MM.1S (cell line): ENCODE measurements at regions not wholly inside any gene's neighbourhood (a gene's known extent, or its start where the extent isn't known, plus 50 kb on each side); places are given as distances from the start of the nearest gene placed in this dataset.

ENCODE experiments used
- EZH2 ChIP-seq: fragments of 300-600 bp; sonication (generic); optimal IDR thresholded peaks from 2 replicates; pipeline ENCODE3; 2017; ENCODE audit warnings: low read depth, mild to moderate bottlenecking, antibody characterized with exemption, low read length, mixed read lengths
- EZH2phosphoT487 ChIP-seq: fragments of 300-600 bp; sonication (generic); IDR thresholded peaks from 2 replicates; pipeline ENCODE4 v1.6.1; 2018; ENCODE audit warnings: antibody characterized with exemption, low read length
- TF ChIP-seq, protein P1 (sequence below): fragments of 300-600 bp; sonication (generic); IDR thresholded peaks from 2 replicates; pipeline ENCODE4 v1.5.1; 2016; ENCODE audit warnings: antibody characterized with exemption, low read length, mixed read lengths

DNA sequence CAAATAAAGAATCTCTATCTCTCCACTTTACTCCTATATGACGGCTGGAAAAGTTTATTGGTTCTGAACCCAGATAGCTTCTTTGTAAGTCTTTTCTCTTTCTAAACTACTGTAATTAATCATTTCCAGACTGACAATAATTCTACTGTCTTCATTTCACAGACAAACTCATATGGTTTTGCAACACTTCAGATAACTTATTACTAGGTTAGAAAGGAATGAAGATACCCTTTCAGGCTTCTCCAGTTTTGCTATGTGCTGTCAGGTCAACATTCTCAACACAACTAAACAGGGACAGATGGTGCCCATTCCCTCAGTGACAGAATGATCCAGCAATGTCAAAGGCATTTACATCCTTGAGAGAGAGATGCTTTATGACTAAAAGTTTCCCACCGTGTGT, 198.5 kb upstream of the ITGA4 start:
- TF ChIP-seq, protein P1, sequence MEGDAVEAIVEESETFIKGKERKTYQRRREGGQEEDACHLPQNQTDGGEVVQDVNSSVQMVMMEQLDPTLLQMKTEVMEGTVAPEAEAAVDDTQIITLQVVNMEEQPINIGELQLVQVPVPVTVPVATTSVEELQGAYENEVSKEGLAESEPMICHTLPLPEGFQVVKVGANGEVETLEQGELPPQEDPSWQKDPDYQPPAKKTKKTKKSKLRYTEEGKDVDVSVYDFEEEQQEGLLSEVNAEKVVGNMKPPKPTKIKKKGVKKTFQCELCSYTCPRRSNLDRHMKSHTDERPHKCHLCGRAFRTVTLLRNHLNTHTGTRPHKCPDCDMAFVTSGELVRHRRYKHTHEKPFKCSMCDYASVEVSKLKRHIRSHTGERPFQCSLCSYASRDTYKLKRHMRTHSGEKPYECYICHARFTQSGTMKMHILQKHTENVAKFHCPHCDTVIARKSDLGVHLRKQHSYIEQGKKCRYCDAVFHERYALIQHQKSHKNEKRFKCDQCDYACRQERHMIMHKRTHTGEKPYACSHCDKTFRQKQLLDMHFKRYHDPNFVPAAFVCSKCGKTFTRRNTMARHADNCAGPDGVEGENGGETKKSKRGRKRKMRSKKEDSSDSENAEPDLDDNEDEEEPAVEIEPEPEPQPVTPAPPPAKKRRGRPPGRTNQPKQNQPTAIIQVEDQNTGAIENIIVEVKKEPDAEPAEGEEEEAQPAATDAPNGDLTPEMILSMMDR: no peak
- TF ChIP-seq EZH2phosphoT487 (no peak), EZH2 (no peak)
